CD14-positive monocyte (primary cell): ENCODE measurements at regions not wholly inside any gene's neighbourhood (a gene's known extent, or its start where the extent isn't known, plus 50 kb on each side); places are given as distances from the start of the nearest gene placed in this dataset.

Source experiments
- DNase-seq, 3 donors: peaks; one replicate each; pipeline ENCODE4 v3.0.0-alpha.2; 2011 to 2022
- H2AFZ ChIP-seq: 2 replicates; pipeline ENCODE4 v1.6.0; 2012; ENCODE audit warnings: mild to moderate bottlenecking, low read depth, low read length, inconsistent platforms; ENCODE audit not compliant: insufficient read depth, poor library complexity, severe bottlenecking
- H3K27ac ChIP-seq, 2 donors: 1 replicate in 1 of 2; 2 replicates in 1 of 2; pipeline ENCODE4 v1.5.1; 2012 to 2013; ENCODE audit warnings: low read length in 2 of 2, control low read depth in 1 of 2, inconsistent platforms in 1 of 2, low read depth in 1 of 2, mild to moderate bottlenecking in 1 of 2
- H3K27me3 ChIP-seq, 2 donors: one replicate each; pipeline versions ENCODE4 v1.6.0 to v1.6.1; 2011 to 2013; ENCODE audit warnings: low read length in 2 of 2; ENCODE audit not compliant: control insufficient read depth in 2 of 2, insufficient read depth in 2 of 2
- H3K36me3 ChIP-seq, 2 donors: replicated peaks in 1 of 2; 1 replicate in 1 of 2; 2 replicates in 1 of 2; pipeline versions ENCODE4 v1.5.1 to v1.6.1; 2012 to 2013; ENCODE audit warnings: low read length in 2 of 2, control low read depth in 1 of 2, inconsistent platforms in 1 of 2, mild to moderate bottlenecking in 1 of 2; ENCODE audit not compliant: insufficient read depth in 2 of 2, control insufficient read depth in 1 of 2
- H3K4me1 ChIP-seq, 2 donors: 1 replicate in 1 of 2; 2 replicates in 1 of 2; pipeline versions ENCODE4 v1.5.1 to v1.6.1; 2012 to 2013; ENCODE audit warnings: low read length in 2 of 2, control low read depth in 1 of 2, inconsistent platforms in 1 of 2, mild to moderate bottlenecking in 1 of 2, moderate library complexity in 1 of 2; ENCODE audit not compliant: insufficient read depth in 2 of 2, control insufficient read depth in 1 of 2
- H3K4me2 ChIP-seq: replicated peaks from 2 replicates; pipeline ENCODE3; 2012; ENCODE audit warnings: low read length, moderate library complexity, mild to moderate bottlenecking; ENCODE audit not compliant: poor library complexity, severe bottlenecking; ENCODE audit errors: extremely low read depth
- H3K4me3 ChIP-seq, 3 experiments: fragments of 200-600 bp in 1 of 3; sonication (generic) in 1 of 3; replicated peaks in 1 of 3; 1 replicate in 2 of 3; 2 replicates in 1 of 3; pipeline ENCODE4 v1.5.1; 2011 to 2013; ENCODE audit warnings: low read length in 3 of 3, mild to moderate bottlenecking in 3 of 3, control low read depth in 2 of 3, low read depth in 2 of 3, inconsistent platforms in 1 of 3, moderate library complexity in 1 of 3
- H3K79me2 ChIP-seq: 2 replicates; pipeline ENCODE4 v1.6.0; 2012; ENCODE audit warnings: mild to moderate bottlenecking, control low read depth, inconsistent platforms, low read length, moderate library complexity; ENCODE audit not compliant: insufficient read depth
- H3K9ac ChIP-seq: 2 replicates; pipeline ENCODE4 v1.6.0; 2017; ENCODE audit warnings: low read length, mild to moderate bottlenecking; ENCODE audit not compliant: insufficient read depth, poor library complexity, severe bottlenecking
- H3K9me3 ChIP-seq, 2 donors: replicated peaks in 1 of 2; 1 replicate in 1 of 2; 2 replicates in 1 of 2; pipeline versions ENCODE4 v1.5.1 to v1.6.1; 2012 to 2013; ENCODE audit warnings: low read length in 2 of 2, control low read depth in 1 of 2; ENCODE audit not compliant: control insufficient read depth in 1 of 2, insufficient read depth in 1 of 2
- H4K20me1 ChIP-seq: 2 replicates; pipeline ENCODE4 v1.6.0; 2012; ENCODE audit warnings: mild to moderate bottlenecking, low read length, control low read depth, moderate library complexity; ENCODE audit not compliant: insufficient read depth
- H3K27ac Mint-ChIP-seq, 7 donors: one replicate each; pipeline ENCODE4 v1.8.0; 2020; ENCODE audit warnings: mild to moderate bottlenecking in 7 of 7, mixed read lengths in 7 of 7, moderate library complexity in 6 of 7, inconsistent platforms in 2 of 7
- H3K27me3 Mint-ChIP-seq, 3 donors: one replicate each; pipeline ENCODE4 v1.8.0; 2021 to 2022; ENCODE audit warnings: low read depth in 3 of 3, mild to moderate bottlenecking in 3 of 3, mixed read lengths in 3 of 3, moderate library complexity in 3 of 3, inconsistent platforms in 1 of 3
- H3K36me3 Mint-ChIP-seq, 2 donors: one replicate each; pipeline ENCODE4 v1.8.0; 2020; ENCODE audit warnings: mixed read lengths in 2 of 2, inconsistent platforms in 1 of 2, mild to moderate bottlenecking in 1 of 2
- H3K4me1 Mint-ChIP-seq: one replicate; pipeline ENCODE4 v1.8.0; 2020; ENCODE audit warnings: mild to moderate bottlenecking, mixed read lengths
- H3K4me3 Mint-ChIP-seq, 2 donors: one replicate each; pipeline ENCODE4 v1.8.0; 2020; ENCODE audit warnings: mild to moderate bottlenecking in 2 of 2, mixed read lengths in 2 of 2, moderate library complexity in 1 of 2
- H3K9me3 Mint-ChIP-seq, 7 donors: one replicate each; pipeline ENCODE4 v1.8.0; 2020 to 2022; ENCODE audit warnings: mixed read lengths in 7 of 7, mild to moderate bottlenecking in 6 of 7, moderate library complexity in 6 of 7, inconsistent platforms in 2 of 7
- CTCF ChIP-seq: fragments of 200-600 bp; IDR thresholded peaks from one replicate; pipeline ENCODE4 v1.8.0; 2022; ENCODE audit warnings: antibody characterized with exemption, mild to moderate bottlenecking
- WGBS: methylation state at CpG from one replicate; pipeline ENCODE4 v1.1.5; 2013; ENCODE audit warnings: missing lambda C conversion rate; ENCODE audit not compliant: insufficient coverage; 5-methylcytosine and 5-hydroxymethylcytosine counted together
- intact Hi-C, 2 donors: fragments of 100-400 bp; cut with micrococcal nuclease; formaldehyde crosslinking; loops; one replicate each; pipeline versions ENCODE4 v1.15.0 to v1.15.1; 2023

- Histone ChIP-seq H3K27ac (no peak overlapping the region), H3K79me2 (no peaks in the 10 kb centered on the region), H3K9ac (no peak overlapping the region), H3K36me3 (no peaks in the 10 kb centered on the region), H3K27me3 (no peaks in the 10 kb centered on the region), H3K4me1 (peaks cover 4 to 6% of the 10 kb centered on the region in 2 donors), H3K4me2 (no peak overlapping the region), H3K9me3 (no peaks in the 10 kb centered on the region), H2AFZ (no peak overlapping the region), H3K4me3 (no peak overlapping the region), H4K20me1 (no peaks in the 10 kb centered on the region)
- Mint-ChIP-seq H3K9me3 (peaks cover 0 to 3% (median 0%) of the 10 kb centered on the region in 7 donors), H3K27ac (no peak overlapping the region), H3K27me3 (peaks cover 0 to 2% (median 0%) of the 10 kb centered on the region in 3 donors), H3K4me1 (peaks cover 22% of the 10 kb centered on the region), H3K4me3 (no peak overlapping the region), H3K36me3 (no peaks in the 10 kb centered on the region)
- DNase-seq = no peak
- no peak for TF ChIP-seq CTCF
- intact Hi-C loops = no loop called here
- whole genome bisulfite sequencing = 67% methylated on average over 1 of the region's 7 CpGs
Measured at GRCh38 chr3:178072391-178073305, 463.6 kb upstream of the KCNMB2 start.

- Mint-ChIP-seq H3K4me3 (no peak overlapping the region), H3K9me3 (peaks cover 0 to 3% (median 0%) of the 10 kb centered on the region in 7 donors), H3K36me3 (no peaks in the 10 kb centered on the region), H3K27me3 (peaks cover 0 to 2% (median 0%) of the 10 kb centered on the region in 3 donors), H3K27ac (no peak overlapping the region), H3K4me1 (peaks cover 20% of the 10 kb centered on the region)
- Histone ChIP-seq H3K79me2 (no peaks in the 10 kb centered on the region), H3K4me3 (no peak overlapping the region), H3K27ac (no peak overlapping the region), H3K4me1 (peaks cover 4 to 6% of the 10 kb centered on the region in 2 donors), H3K9ac (no peak overlapping the region), H3K27me3 (no peaks in the 10 kb centered on the region), H3K9me3 (no peaks in the 10 kb centered on the region), H3K4me2 (no peak overlapping the region), H2AFZ (no peak overlapping the region), H3K36me3 (no peaks in the 10 kb centered on the region), H4K20me1 (no peaks in the 10 kb centered on the region)
- no peak for DNase-seq
- intact Hi-C loops = no loop called here
- WGBS = 100% methylated on average over 2 of the region's 3 CpGs
- TF ChIP-seq CTCF = no peak
Measured at GRCh38 chr3:178073366-178073765, 462.9 kb upstream of the KCNMB2 start.
